HCT116 (cell line): ENCODE measurements at regions not wholly inside any gene's neighbourhood (a gene's known extent, or its start where the extent isn't known, plus 50 kb on each side); places are given as distances from the start of the nearest gene placed in this dataset.

ENCODE experiments used
- ATAC-seq: fragments of 200-7000 bp; cut with Tn5 transposase; 2 replicates; pipeline ENCODE4 v1.9.1; 2020; ENCODE audit warnings: mild to moderate bottlenecking, moderate library complexity
- BruUV-seq: library from RNA; stranded (reverse); fragments of 400-500 nt; replicated peaks from 2 replicates; lab custom pipeline; 2021; lab: Mats Ljungman, UMichigan
- CTCF ChIA-PET: fragments of 300-600 bp; sonication (Branson Sonifier 250); formaldehyde crosslinking; loops from one replicate; lab custom pipeline; 2021; ENCODE audit warnings: antibody characterized with exemption; lab: Charles Lee
- POLR2A ChIA-PET: fragments of 300-600, 350-600 bp; sonication (Branson Sonifier 250); formaldehyde crosslinking; loops from one replicate; lab custom pipeline; 2021; ENCODE audit warnings: antibody characterized with exemption; lab: Charles Lee
- RAD21 ChIA-PET, 2 experiments: fragments of 300-600 bp; sonication (Branson Sonifier 250); formaldehyde crosslinking; loops; one replicate each; lab custom pipeline; 2023; ENCODE audit warnings: low total read pairs in 2 of 2; ENCODE audit not compliant: uncharacterized antibody in 2 of 2, unreplicated experiment in 2 of 2, low non-redundant PET in 1 of 2; lab: Charles Lee
- DNase-seq: peaks from one replicate; pipeline ENCODE4 v3.0.0-alpha.2; 2010; ENCODE audit warnings: low read depth, low spot score
- H2AFZ ChIP-seq: fragments of 200-600 bp; shearing (Covaris generic), sonication (generic); 2 replicates; pipeline ENCODE4 v1.6.1; 2017; ENCODE audit warnings: low read depth, mixed run types, mixed read lengths, antibody characterized with exemption, low read length; ENCODE audit not compliant: poor library complexity, severe bottlenecking
- H3K27ac ChIP-seq: 2 replicates; pipeline ENCODE4 v1.5.1; 2012; ENCODE audit warnings: low read depth, low read length
- H3K27me3 ChIP-seq: fragments of 200-600 bp; sonication (generic); 2 replicates; pipeline ENCODE4 v1.6.1; 2016; ENCODE audit warnings: mixed run types, low read length, mixed read lengths; ENCODE audit not compliant: insufficient read depth
- H3K36me3 ChIP-seq, 2 experiments: fragments of 200-500 bp in 1 of 2; fragments of 200-600 bp in 1 of 2; sonication (Bioruptor generic) in 1 of 2; sonication (generic) in 1 of 2; 2 replicates each; pipeline versions ENCODE4 v1.5.1 to v1.6.1; 2014 to 2016; ENCODE audit warnings: low read length in 2 of 2, inconsistent platforms in 1 of 2, mixed read lengths in 1 of 2, mixed run types in 1 of 2; ENCODE audit not compliant: insufficient read depth in 2 of 2, control insufficient read depth in 1 of 2
- H3K4me1 ChIP-seq, 2 experiments: fragments of 200-600 bp in 1 of 2; sonication (generic) in 1 of 2; 2 replicates each; pipeline versions ENCODE4 v1.5.1 to v1.6.1; 2012 to 2017; ENCODE audit warnings: low read length in 2 of 2, inconsistent platforms in 1 of 2, mild to moderate bottlenecking in 1 of 2, mixed read lengths in 1 of 2, mixed run types in 1 of 2, moderate library complexity in 1 of 2; ENCODE audit not compliant: insufficient read depth in 2 of 2, control insufficient read depth in 1 of 2
- H3K4me2 ChIP-seq: fragments of 200-600 bp; sonication (generic); 2 replicates; pipeline ENCODE4 v1.6.1; 2017; ENCODE audit warnings: mixed run types, low read length, mixed read lengths
- H3K4me3 ChIP-seq, 2 experiments: fragments of 200-600 bp in 1 of 2; sonication (generic) in 1 of 2; replicated peaks in 1 of 2; 2 replicates each; pipeline ENCODE4 v1.5.1; 2011 to 2016; ENCODE audit warnings: low read length in 2 of 2, control low read depth in 1 of 2, low read depth in 1 of 2, mild to moderate bottlenecking in 1 of 2, mixed read lengths in 1 of 2, mixed run types in 1 of 2
- H3K79me2 ChIP-seq: fragments of 200-600 bp; sonication (generic); 2 replicates; pipeline ENCODE4 v1.6.1; 2017; ENCODE audit warnings: mild to moderate bottlenecking, mixed run types, low read length, moderate library complexity, mixed read lengths; ENCODE audit not compliant: insufficient read depth
- H3K9ac ChIP-seq: fragments of 200-600 bp; sonication (generic); 2 replicates; pipeline ENCODE4 v1.6.1; 2016; ENCODE audit warnings: low read length, mixed read lengths
- H3K9me2 ChIP-seq: fragments of 200-600 bp; sonication (generic), shearing (Covaris generic); 2 replicates; pipeline ENCODE4 v1.6.1; 2017; ENCODE audit warnings: mixed run types, mild to moderate bottlenecking, moderate library complexity; ENCODE audit not compliant: insufficient read depth
- H3K9me3 ChIP-seq, 2 experiments: fragments of 200-500 bp in 1 of 2; fragments of 200-600 bp in 1 of 2; sonication (Bioruptor generic) in 1 of 2; sonication (generic) in 1 of 2; 2 replicates each; pipeline ENCODE4 v1.6.1; 2014 to 2017; ENCODE audit warnings: low read length in 2 of 2, mixed read lengths in 2 of 2, inconsistent platforms in 1 of 2, low read depth in 1 of 2, mild to moderate bottlenecking in 1 of 2, mixed run types in 1 of 2, moderate library complexity in 1 of 2; ENCODE audit not compliant: control insufficient read depth in 1 of 2, insufficient read depth in 1 of 2
- H4K20me1 ChIP-seq: fragments of 200-600 bp; sonication (generic), shearing (Covaris generic); 2 replicates; pipeline ENCODE4 v1.6.1; 2017; ENCODE audit warnings: mixed run types, mild to moderate bottlenecking, moderate library complexity; ENCODE audit not compliant: insufficient read depth
- CEBPB ChIP-seq: IDR thresholded peaks from 2 replicates; pipeline ENCODE4 v1.6.1; 2012; ENCODE audit warnings: low read depth
- CTCF ChIP-seq, 3 experiments: fragments of 200-600 bp in 1 of 3; sonication (generic) in 1 of 3; IDR thresholded peaks in 2 of 3; conservative IDR thresholded peaks in 1 of 3; 2 replicates each; pipeline ENCODE4 v1.5.1; 2012 to 2017; ENCODE audit warnings: low read depth in 2 of 3, low read length in 2 of 3, antibody characterized with exemption in 1 of 3, borderline replicate concordance in 1 of 3, control low read depth in 1 of 3, mild to moderate bottlenecking in 1 of 3, mixed read lengths in 1 of 3, mixed run types in 1 of 3, moderate library complexity in 1 of 3; ENCODE audit not compliant: insufficient read depth in 1 of 3
- EGR1 ChIP-seq: IDR thresholded peaks from 2 replicates; pipeline ENCODE4 v1.6.1; 2012; ENCODE audit warnings: low read depth
- EZH2phosphoT487 ChIP-seq: fragments of 200-600 bp; IDR thresholded peaks from 2 replicates; pipeline ENCODE4 v1.6.1; 2018; ENCODE audit warnings: antibody characterized with exemption, borderline replicate concordance
- FOSL1 ChIP-seq: IDR thresholded peaks from 2 replicates; pipeline ENCODE4 v1.6.1; 2012; ENCODE audit warnings: low read depth
- POLR2AphosphoS5 ChIP-seq: IDR thresholded peaks from 2 replicates; pipeline ENCODE4 v1.6.1; 2011; ENCODE audit warnings: mild to moderate bottlenecking, low read depth, low read length, moderate library complexity
- RAD21 ChIP-seq: IDR thresholded peaks from 2 replicates; pipeline ENCODE4 v1.6.1; 2012; ENCODE audit warnings: low read depth, mild to moderate bottlenecking
- SIN3A ChIP-seq: IDR thresholded peaks from 2 replicates; pipeline ENCODE4 v1.6.1; 2012; ENCODE audit warnings: low read depth
- YY1 ChIP-seq: IDR thresholded peaks from 2 replicates; pipeline ENCODE4 v1.6.1; 2011; ENCODE audit warnings: low read length, low read depth, moderate library complexity, mild to moderate bottlenecking; ENCODE audit not compliant: insufficient replicate concordance; ENCODE audit errors: extremely low read depth
- ZBTB33 ChIP-seq: IDR thresholded peaks from 2 replicates; pipeline ENCODE4 v1.6.1; 2011; ENCODE audit warnings: mild to moderate bottlenecking, low read length, moderate library complexity; ENCODE audit not compliant: insufficient replicate concordance; ENCODE audit errors: extremely low read depth
- ZNF274 ChIP-seq: fragments of 200-500 bp; sonication (Bioruptor generic); IDR thresholded peaks from 2 replicates; pipeline ENCODE4 v1.6.1; 2014; ENCODE audit warnings: mild to moderate bottlenecking, low read depth, low read length, inconsistent platforms
- intact Hi-C: fragments of 100-400 bp; cut with micrococcal nuclease; formaldehyde crosslinking; loops from 2 replicates; pipeline ENCODE4 v1.10.0; 2022

GRCh38 chr6:72500669-72501068 lies 121.2 kb upstream of the KCNQ5 start:
- ATAC-seq (no peak), DNase-seq (no peak)
- no peak overlapping the region for H3K4me2 ChIP-seq
- intact Hi-C loops: no loop called here
- no peak for TF ChIP-seq SIN3A
- TF ChIP-seq ZNF274: no peak
- TF ChIP-seq POLR2AphosphoS5: no peak
- no peak for TF ChIP-seq CTCF (IDR thresholded peaks at IDR 0.05 in 2 of 3, conservative IDR thresholded peaks at IDR 0.05 in 1 of 3; ENCODE audit: borderline replicate concordance in 1 of 3, insufficient read depth in 1 of 3, low read depth in 2 of 3, low read length in 2 of 3)
- no peaks in the 10 kb centered on the region for H3K9me2 ChIP-seq
- peaks cover 10% of the 10 kb centered on the region; the same call in 1 of the 2 replicates for H3K27me3 ChIP-seq
- H3K9me3 ChIP-seq: no peaks in the 10 kb centered on the region
- no peaks in the 10 kb centered on the region for H4K20me1 ChIP-seq
- H3K79me2 ChIP-seq: no peaks in the 10 kb centered on the region
- no peak overlapping the region for H3K9ac ChIP-seq
- H3K36me3 ChIP-seq: no peaks in the 10 kb centered on the region
- RAD21 ChIA-PET: no interaction called here
- POLR2A ChIA-PET: no interaction called here
- H3K27ac ChIP-seq: no peak overlapping the region
- no peak overlapping the region for H3K4me3 ChIP-seq
- BruUV-seq: no TSS peak
- CTCF ChIA-PET: no interaction called here
- no peak overlapping the region for H2AFZ ChIP-seq
- H3K4me1 ChIP-seq: no peaks in the 10 kb centered on the region

- RAD21 ChIA-PET: no interaction called here
- CTCF ChIA-PET: no interaction called here
- no peak for ATAC-seq
These were observed 117.5 kb upstream of the KCNQ5 start for GRCh38 chr6:72504406-72504805.

More at GRCh38 chr6:72504406-72504805, 117.5 kb upstream of the KCNQ5 start:
- no TSS peak for BruUV-seq
- Histone ChIP-seq H3K9me3 (no peaks in the 10 kb centered on the region), H3K79me2 (no peaks in the 10 kb centered on the region), H3K4me1 (no peaks in the 10 kb centered on the region), H4K20me1 (no peaks in the 10 kb centered on the region), H3K9me2 (no peaks in the 10 kb centered on the region), H2AFZ (no peak overlapping the region), H3K27me3 (peaks cover 10% of the 10 kb centered on the region; the same call in 1 of the 2 replicates)
- POLR2A ChIA-PET: no interaction called here
- intact Hi-C loops: no loop called here
- no peak for TF ChIP-seq YY1
- no peak for TF ChIP-seq ZBTB33
- no peak for TF ChIP-seq CTCF (IDR thresholded peaks at IDR 0.05 in 2 of 3, conservative IDR thresholded peaks at IDR 0.05 in 1 of 3; ENCODE audit: borderline replicate concordance in 1 of 3, insufficient read depth in 1 of 3, low read depth in 2 of 3, low read length in 2 of 3)
- no peak for TF ChIP-seq EGR1
- TF ChIP-seq EZH2phosphoT487: no peak
- TF ChIP-seq RAD21: no peak
- no peak for TF ChIP-seq FOSL1
- no peak for TF ChIP-seq CEBPB
- TF ChIP-seq, all 23 proteins: peak for 0
- DNase-seq: no peak
- H3K27ac ChIP-seq: no peak overlapping the region
- no peak overlapping the region for H3K9ac ChIP-seq
- H3K36me3 ChIP-seq: no peaks in the 10 kb centered on the region
- H3K4me2 ChIP-seq: no peak overlapping the region
- H3K4me3 ChIP-seq: no peak overlapping the region
